Activated CD8-positive, alpha-beta memory T cell treated with anti-CD3 and anti-CD28 coated beads for 48 hours (primary cell): ENCODE measurements at regions not wholly inside any gene's neighbourhood (a gene's known extent, or its start where the extent isn't known, plus 50 kb on each side); places are given as distances from the start of the nearest gene placed in this dataset.

Experiments
- DNase-seq, 3 experiments: peaks; one replicate each; pipeline ENCODE4 v3.0.0-alpha.2; 2020; ENCODE audit warnings: low read depth in 2 of 3, low spot score in 2 of 3

GRCh38 chr21:20306836-20307235, 691.4 kb upstream of the NCAM2 start:
- DNase-seq = no peak

- no peak for DNase-seq
Measured at GRCh38 chr21:20308586-20309315, 689.5 kb upstream of the NCAM2 start.

DNA sequence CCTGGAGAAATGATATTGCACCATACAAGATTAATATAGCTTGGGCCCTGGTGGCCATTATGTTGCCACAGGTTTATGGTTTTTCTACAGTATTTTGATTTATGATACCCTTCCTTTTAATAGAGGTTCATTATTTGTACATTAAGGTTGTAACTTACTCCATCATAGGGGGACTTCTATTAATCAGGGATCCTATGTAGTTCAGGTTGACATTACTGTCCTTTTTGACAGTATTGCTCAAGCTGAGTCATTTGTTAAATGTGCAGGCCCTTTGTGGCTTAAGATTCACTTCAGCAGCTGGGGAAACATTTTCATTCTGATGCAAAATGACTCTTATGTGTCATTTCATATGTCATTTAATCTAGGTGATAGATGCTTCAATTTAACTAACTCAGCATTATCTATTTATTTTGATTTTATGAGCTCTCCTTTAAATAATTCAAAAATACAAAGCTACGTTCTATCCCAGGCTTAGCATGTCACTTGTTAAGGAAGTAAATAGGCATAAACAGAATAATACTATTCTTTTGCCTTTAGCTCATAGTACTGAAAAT, 686.9 kb upstream of the NCAM2 start:
- DNase-seq = no peak

DNA sequence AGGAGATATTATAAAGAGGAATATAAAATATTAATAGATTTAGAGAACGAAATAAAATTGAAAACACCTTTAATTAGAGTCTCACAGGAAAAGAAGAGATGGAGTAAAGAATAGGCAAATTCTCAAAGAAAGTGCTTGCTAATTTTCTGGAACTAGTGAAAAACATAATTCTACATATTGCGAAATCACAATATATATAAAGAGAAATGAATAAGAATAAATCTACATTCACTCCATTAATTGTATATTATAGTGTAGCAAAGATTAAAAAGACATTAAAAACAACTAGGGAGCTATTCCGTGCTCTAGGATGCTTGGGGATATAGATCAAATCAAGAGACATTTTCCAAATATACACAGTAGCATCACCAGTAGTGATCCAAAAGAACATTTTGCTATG, 685.2 kb upstream of the NCAM2 start:
- no peak for DNase-seq

DNA sequence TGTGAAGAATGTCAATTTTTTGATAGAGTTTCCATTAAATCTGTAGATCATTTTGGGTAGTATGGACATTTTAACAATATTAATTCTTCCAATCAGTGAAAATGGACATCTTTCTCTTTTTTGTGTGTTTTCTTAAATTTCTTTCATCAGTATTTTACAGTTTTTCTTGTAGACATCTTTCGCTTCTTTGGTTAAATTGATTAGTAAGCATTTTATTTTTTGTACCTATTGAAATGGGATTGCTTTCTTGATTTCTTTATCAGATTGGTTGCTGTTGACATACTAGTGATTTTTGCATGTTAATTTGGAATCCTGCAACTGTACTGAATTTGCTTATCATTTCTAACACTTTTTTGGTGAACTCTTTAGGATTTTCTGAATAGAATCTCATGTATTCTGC, 683.2 kb upstream of the NCAM2 start:
- DNase-seq = no peak

- DNase-seq = no peak
Measured at GRCh38 chr21:20329636-20330035, 668.6 kb upstream of the NCAM2 start.

- DNase-seq = no peak
Measured at GRCh38 chr21:20330652-20331051, 667.6 kb upstream of the NCAM2 start.

- no peak for DNase-seq
Measured at GRCh38 chr21:20334585-20334984, 663.6 kb upstream of the NCAM2 start.

GRCh38 chr21:20341431-20341830, 656.8 kb upstream of the NCAM2 start:
- DNase-seq = no peak

DNA sequence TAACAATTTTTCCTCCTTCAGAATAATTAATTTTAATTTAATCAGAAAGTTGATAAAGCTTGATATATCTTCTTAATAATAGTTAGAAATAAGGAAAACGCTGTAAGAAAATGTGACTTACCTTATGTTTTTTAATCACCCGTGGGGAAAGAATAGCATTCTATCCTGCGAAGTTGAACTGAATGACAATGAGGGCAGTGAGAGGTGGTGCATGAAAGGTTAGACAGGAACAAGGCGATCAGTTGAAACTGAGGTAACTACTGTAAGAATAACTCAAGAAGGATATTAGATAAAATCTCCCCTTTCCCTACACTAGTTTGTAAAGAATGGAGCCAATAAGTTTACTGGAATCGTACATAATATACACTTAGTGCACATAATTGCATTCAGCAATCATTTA, 655.0 kb upstream of the NCAM2 start:
- DNase-seq = no peak

DNA sequence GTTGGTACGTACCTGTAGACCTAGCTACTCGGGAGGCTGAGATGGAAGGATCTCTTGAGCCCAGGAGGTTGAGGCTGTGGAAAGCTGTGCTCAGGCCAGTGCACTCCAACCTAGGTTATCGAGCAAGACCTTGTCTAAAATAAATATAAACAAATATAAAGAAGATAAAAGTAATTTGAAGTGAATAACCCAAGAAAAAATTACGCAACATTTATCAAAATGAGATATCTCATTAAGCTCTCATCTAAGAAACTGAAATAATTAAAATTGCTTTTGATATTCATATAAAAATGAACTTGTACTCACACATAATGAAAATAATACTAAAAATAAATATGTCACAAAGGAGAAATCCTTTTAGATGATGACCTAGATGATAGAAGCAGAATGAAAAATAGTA, 647.1 kb upstream of the NCAM2 start:
- no peak for DNase-seq

GRCh38 chr21:20353351-20353750, 644.9 kb upstream of the NCAM2 start:
- no peak for DNase-seq

DNA sequence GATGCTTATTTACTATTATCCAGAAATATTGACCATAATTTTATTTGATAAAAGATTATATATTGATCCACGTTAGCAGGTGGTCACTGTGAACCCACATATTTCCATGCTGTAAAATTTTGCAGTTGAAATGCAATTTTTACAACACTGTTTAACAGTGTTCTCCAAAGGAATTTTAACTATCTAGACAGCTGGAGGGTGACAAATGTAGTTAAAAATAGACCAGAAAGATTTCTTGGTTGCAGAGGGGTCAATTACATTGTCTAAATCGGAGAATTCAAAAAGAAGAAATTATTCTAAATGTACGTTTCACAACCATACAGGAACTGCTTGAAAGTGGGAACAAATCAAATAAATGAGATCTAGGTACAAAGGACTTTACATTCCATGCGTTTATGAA, 625.2 kb upstream of the NCAM2 start:
- no peak for DNase-seq

DNA sequence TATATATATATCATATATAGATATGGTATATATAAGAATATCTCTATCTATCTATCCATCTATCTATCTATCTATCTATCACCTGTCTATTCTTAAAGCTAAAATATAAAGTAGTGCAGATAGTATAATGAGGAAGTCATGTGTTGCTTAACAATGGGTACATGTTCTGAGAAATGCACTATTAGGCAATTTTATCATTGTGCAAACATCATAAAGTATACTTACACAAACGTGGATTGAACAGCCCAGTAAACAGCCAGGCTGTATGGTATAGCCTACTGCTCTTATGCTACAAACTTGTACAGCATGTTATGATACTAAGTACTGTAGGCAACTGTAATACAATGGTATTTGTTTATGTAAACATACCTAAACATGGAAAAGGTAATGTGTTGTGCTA, 621.0 kb upstream of the NCAM2 start:
- no peak for DNase-seq

GRCh38 chr21:20388400-20388799, 609.8 kb upstream of the NCAM2 start:
- no peak for DNase-seq

- DNase-seq = no peak
Measured at GRCh38 chr21:20396798-20397197, 601.4 kb upstream of the NCAM2 start.

DNA sequence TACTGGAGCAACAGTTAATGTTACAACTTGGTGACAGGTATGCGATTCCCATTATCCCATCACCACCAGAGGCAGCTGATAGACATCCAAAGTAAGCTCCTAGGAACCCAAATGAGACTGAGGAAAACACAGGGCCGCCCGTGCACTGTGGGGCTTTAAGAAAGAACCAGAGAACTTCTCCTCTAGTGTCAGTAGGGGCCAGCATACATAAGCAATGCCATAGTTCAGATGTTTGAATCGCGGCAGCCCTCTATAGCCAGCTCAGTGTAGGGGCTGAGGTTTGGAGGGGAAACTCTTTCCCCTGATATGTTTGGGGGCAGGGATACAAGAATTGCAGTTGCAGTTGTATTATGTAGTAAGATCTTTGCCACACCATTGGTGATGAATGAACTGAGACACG, 593.3 kb upstream of the NCAM2 start:
- DNase-seq = no peak

DNA sequence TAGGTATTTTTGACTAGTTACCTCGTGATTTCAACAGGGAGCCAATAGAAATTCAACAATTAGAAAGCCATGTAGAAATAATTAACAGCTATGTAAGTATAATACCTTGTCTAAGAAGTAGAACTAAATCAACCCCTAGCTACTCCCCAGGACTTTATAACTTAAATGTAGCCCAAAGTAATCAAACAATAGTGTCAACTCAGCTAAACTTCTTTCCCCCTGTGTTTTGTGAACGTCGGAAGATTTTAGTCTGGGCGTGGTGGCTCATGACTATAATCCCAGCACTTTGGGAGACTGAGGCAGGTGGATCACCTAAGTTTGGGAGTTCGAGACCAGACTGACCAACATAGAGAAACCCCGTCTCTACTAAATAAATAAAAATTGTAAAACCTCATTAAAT, 579.9 kb upstream of the NCAM2 start:
- DNase-seq = no peak

DNA sequence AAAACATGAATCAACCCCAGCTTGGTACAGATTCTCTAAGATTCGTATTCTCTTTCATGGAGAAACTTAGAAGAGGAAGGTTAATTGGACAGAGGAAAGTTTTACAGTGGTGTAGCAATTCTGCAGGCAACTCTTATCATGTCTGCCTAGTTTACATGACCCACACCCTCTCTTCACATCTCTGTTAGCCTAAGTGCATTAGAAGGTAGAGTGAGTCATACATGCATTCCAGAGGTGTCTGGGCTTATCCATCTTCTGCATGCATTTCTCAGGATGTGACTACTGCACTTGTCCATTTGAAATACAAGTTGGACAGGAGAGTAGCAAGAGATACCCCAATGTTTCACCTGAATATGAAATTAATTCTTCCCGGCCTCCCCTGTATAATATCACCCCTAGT, 578.4 kb upstream of the NCAM2 start:
- DNase-seq = no peak

DNA sequence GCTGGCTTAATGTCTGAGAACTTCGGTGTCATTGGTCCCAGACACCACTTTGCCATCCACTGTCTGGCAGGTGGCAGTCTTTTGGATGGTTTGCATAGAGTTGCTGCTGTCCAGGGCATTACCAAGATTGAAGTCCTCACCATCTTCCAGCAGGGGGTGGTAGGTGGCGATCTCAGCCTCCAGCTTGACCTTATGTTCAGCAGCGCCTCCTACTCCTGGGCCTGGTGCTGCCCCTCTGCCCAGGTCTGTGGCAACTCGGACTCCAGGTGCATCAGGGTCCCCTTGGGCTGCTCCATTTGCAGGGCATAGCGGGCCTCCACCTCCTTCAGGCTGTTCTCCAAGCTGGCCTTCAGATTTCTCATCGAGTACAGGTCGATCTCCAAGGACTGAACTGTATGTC, 573.3 kb upstream of the NCAM2 start:
- DNase-seq = no peak

DNA sequence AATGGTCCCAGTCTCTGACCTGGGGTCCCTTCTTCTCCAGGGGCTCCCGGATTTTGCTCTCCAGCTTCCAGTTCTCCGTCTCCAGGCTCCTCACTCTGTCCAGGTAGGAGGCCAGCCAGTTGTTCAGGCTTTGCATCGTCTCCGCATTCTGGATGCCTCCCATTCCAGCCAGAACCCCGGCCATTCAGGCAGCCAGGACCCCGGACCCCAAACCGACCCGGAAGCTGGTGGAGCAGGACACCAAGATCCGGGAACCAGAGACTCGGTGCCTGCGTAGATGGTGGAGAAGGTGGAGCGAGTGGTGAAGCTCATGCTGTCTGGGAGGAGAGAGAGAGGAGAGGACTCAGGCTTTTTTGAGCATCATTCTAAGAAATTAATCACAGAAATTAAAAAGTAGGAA, 572.4 kb upstream of the NCAM2 start:
- DNase-seq = no peak

- DNase-seq = no peak
Measured at GRCh38 chr21:20440338-20440737, 557.9 kb upstream of the NCAM2 start.

GRCh38 chr21:20443558-20444155, 554.6 kb upstream of the NCAM2 start:
- DNase-seq = no peak
